AG04449 (cell line): ENCODE measurements at regions not wholly inside any gene's neighbourhood (a gene's known extent, or its start where the extent isn't known, plus 50 kb on each side); places are given as distances from the start of the nearest gene placed in this dataset.

Source experiments
- CTCF ChIA-PET: fragments of 350-600 bp; formaldehyde crosslinking; extraction: SDS; loops from one replicate; lab custom pipeline; 2021; ENCODE audit warnings: antibody characterized with exemption; lab: Yijun Ruan, JAX
- POLR2A ChIA-PET: fragments of 400-600, 350-600 bp; formaldehyde crosslinking; extraction: SDS; loops from one replicate; lab custom pipeline; 2020; ENCODE audit warnings: antibody characterized with exemption, inconsistent platforms; lab: Yijun Ruan, JAX
- DNase-seq: peaks from one replicate; pipeline ENCODE4 v3.0.0-alpha.2; 2010; ENCODE audit warnings: low read depth, low spot score
- H3K4me3 ChIP-seq: 2 replicates; pipeline ENCODE4 v1.5.1; 2011; ENCODE audit warnings: low read depth, mild to moderate bottlenecking, control low read depth, low read length
- TF ChIP-seq, protein P1 (sequence below): IDR thresholded peaks from one replicate; pipeline ENCODE4 v1.5.1; 2011; ENCODE audit warnings: mild to moderate bottlenecking, moderate library complexity, low read length, control low read depth, inconsistent platforms; ENCODE audit not compliant: insufficient read depth; ENCODE audit errors: missing control alignments

DNA sequence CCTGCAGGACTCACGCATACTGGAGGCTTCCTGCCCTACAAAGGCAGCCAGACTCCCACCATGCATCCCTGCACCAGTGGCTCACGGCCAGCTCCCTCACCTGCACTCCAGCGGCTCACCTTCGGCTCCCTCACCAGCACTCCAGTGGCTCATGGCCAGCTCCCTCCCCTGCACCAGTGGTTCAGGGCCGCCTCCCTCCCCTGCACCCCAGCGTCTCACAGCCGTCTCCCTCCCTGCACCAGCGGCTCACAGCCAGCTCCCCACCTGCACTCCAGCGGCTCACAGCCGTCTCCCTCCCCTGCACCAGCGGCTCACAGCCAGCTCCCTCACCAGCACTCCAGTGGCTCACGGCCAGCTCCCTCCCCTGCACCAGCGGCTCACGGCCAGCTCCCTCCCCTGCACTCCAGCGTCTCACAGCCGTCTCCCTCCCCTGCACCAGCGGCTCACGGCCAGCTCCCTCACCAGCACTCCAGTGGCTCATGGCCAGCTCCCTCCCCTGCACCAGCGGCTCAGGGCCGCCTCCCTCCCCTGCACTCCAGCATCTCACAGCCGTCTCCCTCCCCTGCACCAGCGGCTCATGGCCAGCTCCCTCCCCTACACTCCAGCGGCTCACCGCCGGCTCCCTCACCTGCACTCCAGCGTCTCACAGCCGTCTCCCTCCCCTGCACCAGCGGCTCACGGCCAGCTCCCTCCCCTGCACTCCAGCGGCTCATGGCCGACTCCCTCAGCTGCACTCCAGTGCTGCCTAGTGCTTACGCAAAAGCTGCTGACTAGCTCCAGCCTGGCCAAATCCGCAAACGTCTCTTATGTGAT is 324.5 kb downstream of the NPHP4 start:
- DNase-seq, result no peak
- TF ChIP-seq, protein P1, sequence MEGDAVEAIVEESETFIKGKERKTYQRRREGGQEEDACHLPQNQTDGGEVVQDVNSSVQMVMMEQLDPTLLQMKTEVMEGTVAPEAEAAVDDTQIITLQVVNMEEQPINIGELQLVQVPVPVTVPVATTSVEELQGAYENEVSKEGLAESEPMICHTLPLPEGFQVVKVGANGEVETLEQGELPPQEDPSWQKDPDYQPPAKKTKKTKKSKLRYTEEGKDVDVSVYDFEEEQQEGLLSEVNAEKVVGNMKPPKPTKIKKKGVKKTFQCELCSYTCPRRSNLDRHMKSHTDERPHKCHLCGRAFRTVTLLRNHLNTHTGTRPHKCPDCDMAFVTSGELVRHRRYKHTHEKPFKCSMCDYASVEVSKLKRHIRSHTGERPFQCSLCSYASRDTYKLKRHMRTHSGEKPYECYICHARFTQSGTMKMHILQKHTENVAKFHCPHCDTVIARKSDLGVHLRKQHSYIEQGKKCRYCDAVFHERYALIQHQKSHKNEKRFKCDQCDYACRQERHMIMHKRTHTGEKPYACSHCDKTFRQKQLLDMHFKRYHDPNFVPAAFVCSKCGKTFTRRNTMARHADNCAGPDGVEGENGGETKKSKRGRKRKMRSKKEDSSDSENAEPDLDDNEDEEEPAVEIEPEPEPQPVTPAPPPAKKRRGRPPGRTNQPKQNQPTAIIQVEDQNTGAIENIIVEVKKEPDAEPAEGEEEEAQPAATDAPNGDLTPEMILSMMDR, result no peak
- ChIA-PET CTCF (interaction anchor here (0.6 kb wide), 1 partner anchor 305 kb away, joined by 3 read pairs; no protein-coding TSS in a partner anchor), POLR2A (no interaction called here)
- H3K4me3 ChIP-seq, result no peak overlapping the region

- no peak for DNase-seq
- H3K4me3 ChIP-seq, result no peak overlapping the region
- ChIA-PET CTCF (no interaction called here), POLR2A (no interaction called here)
- TF ChIP-seq, protein P1, result no peak
Measured at GRCh38 chr1:5664906-5665875, 327.0 kb downstream of the NPHP4 start.

- TF ChIP-seq, protein P1, result no peak
- POLR2A ChIA-PET, result no interaction called here
- no peak for DNase-seq
- no peak overlapping the region for H3K4me3 ChIP-seq
- CTCF ChIA-PET, result no interaction called here
Measured at GRCh38 chr1:5664081-5664768, 328.0 kb downstream of the NPHP4 start.

GRCh38 chr1:5662744-5663126 is 329.5 kb downstream of the NPHP4 start:
- TF ChIP-seq, protein P1, result no peak
- no peak overlapping the region for H3K4me3 ChIP-seq
- ChIA-PET CTCF (no interaction called here), POLR2A (no interaction called here)
- DNase-seq, result no peak

- no peak overlapping the region for H3K4me3 ChIP-seq
- no peak for DNase-seq
- TF ChIP-seq, protein P1, result no peak
- CTCF ChIA-PET, result no interaction called here
- POLR2A ChIA-PET, result no interaction called here
Measured at GRCh38 chr1:5662086-5662743, 330.0 kb downstream of the NPHP4 start.
